Smooth muscle cell (in vitro differentiated cells): ENCODE measurements at regions not wholly inside any gene's neighbourhood (a gene's known extent, or its start where the extent isn't known, plus 50 kb on each side); places are given as distances from the start of the nearest gene placed in this dataset.

Experiments used
- DNase-seq: peaks from one replicate; lab custom pipeline; 2025; ENCODE audit not compliant: unreplicated experiment; lab: John Stamatoyannopoulos, UW
- H2AFZ ChIP-seq: fragments of 200-600 bp; sonication (generic); 2 replicates; pipeline ENCODE4 v1.6.0; 2016; ENCODE audit warnings: antibody characterized with exemption, low read depth, mild to moderate bottlenecking
- H3F3A ChIP-seq: fragments of 200-600 bp; sonication (generic); 2 replicates; pipeline ENCODE4 v1.6.0; 2017; ENCODE audit warnings: antibody characterized with exemption, low read depth
- H3K27ac ChIP-seq: fragments of 200-600 bp; sonication (generic); 2 replicates; pipeline ENCODE4 v1.5.1; 2016; ENCODE audit warnings: low read depth, mild to moderate bottlenecking
- H3K27me3 ChIP-seq: fragments of 200-600 bp; sonication (generic); 2 replicates; pipeline ENCODE4 v1.6.1; 2016; ENCODE audit warnings: low read depth, mild to moderate bottlenecking
- H3K36me3 ChIP-seq: fragments of 200-600 bp; sonication (generic); 2 replicates; pipeline ENCODE4 v1.5.1; 2016; ENCODE audit warnings: low read depth
- H3K4me1 ChIP-seq: fragments of 200-600 bp; sonication (generic); 2 replicates; pipeline ENCODE4 v1.5.1; 2016; ENCODE audit warnings: low read depth
- H3K4me2 ChIP-seq: fragments of 200-600 bp; sonication (generic); 2 replicates; pipeline ENCODE4 v1.6.0; 2016; ENCODE audit warnings: mild to moderate bottlenecking
- H3K4me3 ChIP-seq: fragments of 200-600 bp; sonication (generic); 2 replicates; pipeline ENCODE4 v1.5.1; 2016; ENCODE audit warnings: mild to moderate bottlenecking
- H3K79me2 ChIP-seq: fragments of 200-600 bp; sonication (generic); 2 replicates; pipeline ENCODE4 v1.6.0; 2016; ENCODE audit warnings: low read depth, mild to moderate bottlenecking
- H3K9ac ChIP-seq: fragments of 200-600 bp; sonication (generic); 2 replicates; pipeline ENCODE4 v1.6.0; 2016; ENCODE audit warnings: low read depth
- H3K9me3 ChIP-seq: fragments of 200-600 bp; sonication (generic); replicated peaks from 2 replicates; pipeline ENCODE4 v1.5.1; 2016; ENCODE audit warnings: low read depth
- H4K20me1 ChIP-seq: fragments of 200-600 bp; sonication (generic); 2 replicates; pipeline ENCODE4 v1.6.0; 2016; ENCODE audit warnings: low read depth
- CTCF ChIP-seq: fragments of 200-600 bp; sonication (generic); IDR thresholded peaks from 2 replicates; pipeline ENCODE4 v1.5.1; 2017; ENCODE audit warnings: borderline replicate concordance, mild to moderate bottlenecking, antibody characterized with exemption; ENCODE audit not compliant: insufficient read depth, poor library complexity, severe bottlenecking
- WGBS: methylation state at CpG from one replicate; pipeline ENCODE4 v1.1.7; 2016; ENCODE audit warnings: low lambda C conversion rate; 5-methylcytosine and 5-hydroxymethylcytosine counted together

- Histone ChIP-seq H3K4me2 (peak overlapping the region; percentile 85), H4K20me1 (no peaks in the 10 kb centered on the region), H2AFZ (no peak overlapping the region), H3F3A (no peaks in the 10 kb centered on the region), H3K4me3 (no peak overlapping the region), H3K4me1 (peaks cover 10% of the 10 kb centered on the region), H3K36me3 (no peaks in the 10 kb centered on the region), H3K9me3 (no peaks in the 10 kb centered on the region), H3K27ac (no peak overlapping the region), H3K9ac (no peak overlapping the region), H3K79me2 (no peaks in the 10 kb centered on the region), H3K27me3 (peaks cover 99% of the 10 kb centered on the region)
- no peak for TF ChIP-seq CTCF
- WGBS: 16% methylated on average over 40 of the region's 44 CpGs
- DNase-seq: no peak
Measured at GRCh38 chr11:19344661-19345518, 104.1 kb upstream of the E2F8 start.

DNA sequence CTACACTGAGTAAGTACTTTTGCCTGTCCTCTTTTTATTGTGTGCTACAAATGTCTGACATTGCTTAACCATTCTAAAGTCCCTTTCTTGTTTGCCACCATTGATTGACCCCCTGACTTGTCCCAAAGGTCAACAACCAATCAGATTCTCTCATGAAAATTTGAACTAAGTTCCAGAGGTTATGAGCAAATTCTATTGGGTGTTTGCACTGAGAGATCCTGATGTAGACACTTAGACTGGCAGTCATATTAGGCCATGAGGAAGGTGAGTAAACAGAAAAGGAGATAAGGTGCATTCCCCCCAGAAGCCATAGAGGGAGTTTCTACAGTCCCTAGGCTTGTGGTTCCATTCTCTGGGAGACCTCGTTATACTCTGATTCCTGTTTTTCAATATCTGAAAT is 101.3 kb upstream of the E2F8 start:
- Histone ChIP-seq H3K27ac (no peak overlapping the region), H3K27me3 (peaks cover 99% of the 10 kb centered on the region), H3K4me3 (no peak overlapping the region), H3K9me3 (no peaks in the 10 kb centered on the region), H4K20me1 (no peaks in the 10 kb centered on the region), H3F3A (no peaks in the 10 kb centered on the region), H2AFZ (no peak overlapping the region), H3K79me2 (no peaks in the 10 kb centered on the region), H3K4me2 (no peak overlapping the region), H3K4me1 (peaks cover 4% of the 10 kb centered on the region), H3K36me3 (no peaks in the 10 kb centered on the region), H3K9ac (no peak overlapping the region)
- WGBS: 76% methylated on average over 1 of the region's 1 CpG
- DNase-seq: no peak
- TF ChIP-seq CTCF: no peak

DNA sequence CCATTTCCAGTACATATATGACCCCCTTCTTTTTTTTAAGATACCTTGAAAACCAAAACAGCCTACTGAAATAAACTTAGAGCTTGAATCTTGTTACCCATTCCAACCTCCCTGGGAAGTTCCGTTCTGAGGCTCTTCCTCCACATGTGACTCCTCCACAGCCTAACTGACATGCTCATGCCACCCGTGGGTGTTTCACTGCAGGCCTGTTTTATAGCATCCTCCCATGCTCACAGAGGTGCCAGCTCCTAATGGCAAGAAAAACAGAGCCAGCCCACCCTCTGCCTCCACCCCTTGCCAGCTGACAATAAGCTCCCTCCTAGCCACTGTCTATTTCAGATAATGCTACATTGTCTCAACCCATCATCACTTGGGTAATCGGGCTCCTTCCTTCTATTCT is 97.6 kb upstream of the E2F8 start:
- WGBS: 73% methylated on average over 3 of the region's 3 CpGs
- Histone ChIP-seq H3K9ac (no peak overlapping the region), H3K4me1 (no peaks in the 10 kb centered on the region), H3K4me2 (no peak overlapping the region), H3K79me2 (no peaks in the 10 kb centered on the region), H3K4me3 (no peak overlapping the region), H3K9me3 (no peaks in the 10 kb centered on the region), H3K27me3 (peaks cover 87% of the 10 kb centered on the region), H3K36me3 (no peaks in the 10 kb centered on the region), H4K20me1 (no peaks in the 10 kb centered on the region), H3F3A (no peaks in the 10 kb centered on the region), H3K27ac (no peak overlapping the region), H2AFZ (no peak overlapping the region)
- no peak for TF ChIP-seq CTCF
- no peak for DNase-seq

- TF ChIP-seq CTCF: no peak
- Histone ChIP-seq H3K9me3 (no peaks in the 10 kb centered on the region), H4K20me1 (no peaks in the 10 kb centered on the region), H3K9ac (no peak overlapping the region), H3K4me2 (no peak overlapping the region), H3F3A (no peaks in the 10 kb centered on the region), H2AFZ (no peak overlapping the region), H3K27me3 (peaks cover 81% of the 10 kb centered on the region), H3K4me3 (no peak overlapping the region), H3K36me3 (no peaks in the 10 kb centered on the region), H3K4me1 (no peaks in the 10 kb centered on the region), H3K79me2 (no peaks in the 10 kb centered on the region), H3K27ac (no peak overlapping the region)
- DNase-seq: no peak
- 90% methylated on average over 3 of the region's 3 CpGs for WGBS
Measured at GRCh38 chr11:19337779-19338178, 97.0 kb upstream of the E2F8 start.
